CD4-positive, alpha-beta memory T cell (primary cell): ENCODE measurements at regions not wholly inside any gene's neighbourhood (a gene's known extent, or its start where the extent isn't known, plus 50 kb on each side); places are given as distances from the start of the nearest gene placed in this dataset.

Source experiments
- CTCF ChIA-PET: fragments of 350-600 bp; sonication (Branson Sonifier 250); formaldehyde crosslinking; loops from one replicate; lab custom pipeline; 2021; ENCODE audit warnings: inconsistent platforms; ENCODE audit not compliant: partially characterized antibody; lab: Charles Lee
- POLR2A ChIA-PET: fragments of 350-600 bp; sonication (Branson Sonifier 250); formaldehyde crosslinking; loops from one replicate; lab custom pipeline; 2021; ENCODE audit not compliant: partially characterized antibody; lab: Charles Lee
- DNase-seq, 5 donors: peaks; one replicate each; pipeline versions ENCODE4 v3.0.0 to v3.0.0-alpha.2; 2020 to 2022; ENCODE audit warnings: mixed read lengths in 1 of 5
- H3K27ac ChIP-seq: one replicate; pipeline ENCODE4 v1.7.0; 2013; ENCODE audit warnings: low read depth, low read length
- H3K27me3 ChIP-seq: 2 replicates; pipeline ENCODE4 v1.7.0; 2013; ENCODE audit warnings: mild to moderate bottlenecking, low read length, moderate library complexity; ENCODE audit not compliant: insufficient read depth
- H3K36me3 ChIP-seq: 2 replicates; pipeline ENCODE4 v1.7.0; 2013; ENCODE audit warnings: mild to moderate bottlenecking, low read length, moderate library complexity; ENCODE audit not compliant: insufficient read depth
- H3K4me1 ChIP-seq: 2 replicates; pipeline ENCODE4 v1.7.0; 2013; ENCODE audit warnings: mild to moderate bottlenecking, low read length, moderate library complexity; ENCODE audit not compliant: insufficient read depth
- H3K4me3 ChIP-seq, 2 donors: one replicate each; pipeline ENCODE4 v1.7.0; 2013; ENCODE audit warnings: low read length in 2 of 2, mild to moderate bottlenecking in 1 of 2
- H3K9me3 ChIP-seq, 2 donors: one replicate each; pipeline ENCODE4 v1.7.0; 2013; ENCODE audit warnings: low read length in 2 of 2, control low read depth in 1 of 2; ENCODE audit not compliant: control insufficient read depth in 1 of 2
- H3K27ac Mint-ChIP-seq, 7 donors: one replicate each; pipeline ENCODE4 v1.8.0; 2020 to 2021; ENCODE audit warnings: mixed read lengths in 7 of 7, mild to moderate bottlenecking in 6 of 7, inconsistent platforms in 3 of 7, moderate library complexity in 3 of 7
- H3K27me3 Mint-ChIP-seq, 2 donors: one replicate each; pipeline ENCODE4 v1.8.0; 2020 to 2021; ENCODE audit warnings: mixed read lengths in 2 of 2
- H3K36me3 Mint-ChIP-seq, 2 donors: one replicate each; pipeline ENCODE4 v1.8.0; 2020 to 2021; ENCODE audit warnings: mixed read lengths in 2 of 2, inconsistent platforms in 1 of 2, mild to moderate bottlenecking in 1 of 2
- H3K4me1 Mint-ChIP-seq, 4 donors: one replicate each; pipeline ENCODE4 v1.8.0; 2020 to 2021; ENCODE audit warnings: mixed read lengths in 4 of 4, mild to moderate bottlenecking in 1 of 4
- H3K4me3 Mint-ChIP-seq, 8 donors: one replicate each; pipeline ENCODE4 v1.8.0; 2020 to 2021; ENCODE audit warnings: mixed read lengths in 8 of 8, mild to moderate bottlenecking in 7 of 8, moderate library complexity in 6 of 8, inconsistent platforms in 3 of 8
- H3K9me3 Mint-ChIP-seq, 8 donors: one replicate each; pipeline ENCODE4 v1.8.0; 2020 to 2021; ENCODE audit warnings: mixed read lengths in 8 of 8, mild to moderate bottlenecking in 5 of 8, inconsistent platforms in 3 of 8, moderate library complexity in 1 of 8
- intact Hi-C: fragments of 100-400 bp; cut with micrococcal nuclease; formaldehyde crosslinking; loops from one replicate; pipeline ENCODE4 v1.15.1; 2023

GRCh38 chr6:156699935-156700334 lies 77.2 kb upstream of the ARID1B start:
- peaks cover 12 to 19% of the 10 kb centered on the region in 2 donors for H3K27me3 Mint-ChIP-seq
- no peak overlapping the region for H3K27ac Mint-ChIP-seq
- ChIA-PET POLR2A (no interaction called here), CTCF (interaction anchor here (1.1 kb wide), 1 partner anchor 80 kb away, joined by 3 read pairs; no protein-coding TSS in a partner anchor)
- no peaks in the 10 kb centered on the region for H3K9me3 Mint-ChIP-seq
- H3K27ac ChIP-seq = no peak overlapping the region
- no peak overlapping the region for H3K4me3 ChIP-seq
- no peaks in the 10 kb centered on the region for H3K36me3 Mint-ChIP-seq
- H3K4me1 ChIP-seq = no peaks in the 10 kb centered on the region
- no peak for DNase-seq
- H3K36me3 ChIP-seq = no peaks in the 10 kb centered on the region
- peaks cover 0 to 3% (median 0%) of the 10 kb centered on the region in 4 donors for H3K4me1 Mint-ChIP-seq
- no peaks in the 10 kb centered on the region for H3K27me3 ChIP-seq
- H3K9me3 ChIP-seq = no peaks in the 10 kb centered on the region
- H3K4me3 Mint-ChIP-seq = no peak overlapping the region
- intact Hi-C loops = no loop called here

- DNase-seq = no peak
- no peaks in the 10 kb centered on the region for H3K9me3 Mint-ChIP-seq
- intact Hi-C loops = no loop called here
- H3K4me3 ChIP-seq = no peak overlapping the region
- peaks cover 13 to 22% of the 10 kb centered on the region in 2 donors for H3K27me3 Mint-ChIP-seq
- no peaks in the 10 kb centered on the region for H3K27me3 ChIP-seq
- no peak overlapping the region for H3K27ac ChIP-seq
- H3K4me1 ChIP-seq = no peaks in the 10 kb centered on the region
- no peaks in the 10 kb centered on the region for H3K9me3 ChIP-seq
- no peak overlapping the region for H3K4me3 Mint-ChIP-seq
- no peaks in the 10 kb centered on the region for H3K36me3 Mint-ChIP-seq
- H3K4me1 Mint-ChIP-seq = peaks cover 0 to 3% (median 0%) of the 10 kb centered on the region in 4 donors
- no peaks in the 10 kb centered on the region for H3K36me3 ChIP-seq
- ChIA-PET CTCF (no interaction called here), POLR2A (no interaction called here)
- H3K27ac Mint-ChIP-seq = no peak overlapping the region
Observed at GRCh38 chr6:156699017-156699421, 78.2 kb upstream of the ARID1B start.

DNA sequence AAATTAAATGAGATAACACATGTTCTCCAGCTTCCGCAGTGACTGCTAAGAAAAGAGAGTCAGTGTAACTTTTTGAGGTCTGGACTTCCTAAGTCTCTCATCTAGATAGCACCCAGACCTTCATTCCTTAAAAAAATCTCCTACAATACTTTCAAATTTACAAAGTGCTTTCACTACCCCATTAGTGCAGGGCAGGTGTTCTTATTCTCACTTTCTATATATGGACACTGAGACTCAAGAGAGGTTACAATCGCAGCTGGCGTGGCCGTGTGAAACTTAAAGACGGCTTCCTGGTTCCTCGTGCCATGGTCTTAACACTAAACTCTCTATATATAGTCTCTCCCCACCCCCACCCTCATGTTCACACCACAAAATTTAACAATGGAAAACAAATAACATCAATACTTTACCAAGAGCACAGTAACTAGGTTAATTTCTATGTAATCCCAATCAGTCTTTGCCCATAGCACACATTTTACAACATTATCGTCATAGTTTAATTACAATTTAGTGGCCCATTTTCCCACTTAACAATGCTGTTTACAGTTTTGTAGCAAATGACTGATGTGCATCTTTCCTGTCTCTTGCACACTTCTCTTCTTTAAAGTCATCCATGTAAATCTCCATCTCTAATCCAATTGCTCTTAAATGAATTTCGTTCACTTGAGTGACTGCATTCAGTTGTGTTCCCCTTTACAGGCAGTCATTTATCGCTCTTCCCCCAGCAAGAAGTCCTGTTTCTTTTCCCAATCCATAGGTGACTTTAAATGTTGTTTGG lies 78.8 kb upstream of the ARID1B start:
- H3K4me1 ChIP-seq = no peaks in the 10 kb centered on the region

DNA sequence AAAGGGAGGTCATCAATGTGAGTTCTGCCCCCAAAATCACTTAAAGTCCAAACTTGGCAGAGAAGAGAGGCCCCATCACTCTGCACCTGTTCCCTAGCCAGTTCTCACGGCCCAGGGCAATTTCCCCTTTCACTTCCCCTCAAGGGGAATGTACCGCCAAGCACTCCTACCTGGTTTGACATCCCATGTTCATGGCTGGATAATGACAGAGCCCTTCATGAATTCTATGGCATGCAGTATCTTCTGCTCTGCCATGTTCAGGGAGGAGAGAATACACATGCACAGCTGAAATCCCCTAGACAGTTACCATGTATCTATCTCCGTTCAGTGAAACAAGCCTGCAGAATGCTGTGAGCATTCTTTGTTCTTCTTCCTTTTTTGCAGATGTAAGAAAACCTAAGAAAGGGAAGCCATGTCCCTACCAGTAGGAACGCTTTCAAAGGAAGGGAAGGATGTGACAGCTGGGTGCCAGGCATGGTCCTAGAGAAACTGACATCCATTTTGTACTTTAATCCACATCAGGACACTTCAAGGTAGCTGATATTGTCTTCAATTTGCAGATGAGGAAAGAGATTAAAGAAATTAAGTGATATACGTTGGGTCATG lies 79.8 kb upstream of the ARID1B start:
- POLR2A ChIA-PET = no interaction called here
- intact Hi-C loops = no loop called here
- Mint-ChIP-seq H3K27me3 (peaks cover 13 to 21% of the 10 kb centered on the region in 2 donors), H3K4me1 (peaks cover 0 to 3% (median 0%) of the 10 kb centered on the region in 4 donors), H3K36me3 (no peaks in the 10 kb centered on the region), H3K9me3 (no peaks in the 10 kb centered on the region), H3K4me3 (no peak overlapping the region), H3K27ac (no peak overlapping the region)
- no peaks in the 10 kb centered on the region for H3K4me1 ChIP-seq
- DNase-seq = no peak
- CTCF ChIA-PET = interaction anchor here (0.9 to 1.1 kb wide), 2 partner anchors 16 to 34 kb away, joined by 3 read pairs; no protein-coding TSS in a partner anchor
- H3K27ac ChIP-seq = no peak overlapping the region
- no peak overlapping the region for H3K4me3 ChIP-seq
- H3K9me3 ChIP-seq = no peaks in the 10 kb centered on the region
- no peaks in the 10 kb centered on the region for H3K27me3 ChIP-seq
- no peaks in the 10 kb centered on the region for H3K36me3 ChIP-seq

More for the DNA sequence above, 78.8 kb upstream of the ARID1B start:
- CTCF ChIA-PET = interaction anchor here (0.9 to 1.1 kb wide), 2 partner anchors 14 to 35 kb away, joined by 3 read pairs; no protein-coding TSS in a partner anchor
- no peaks in the 10 kb centered on the region for H3K36me3 Mint-ChIP-seq
- POLR2A ChIA-PET = no interaction called here
- no peaks in the 10 kb centered on the region for H3K9me3 Mint-ChIP-seq
- H3K27me3 Mint-ChIP-seq = peaks cover 13 to 22% of the 10 kb centered on the region in 2 donors
- peaks cover 0 to 3% (median 0%) of the 10 kb centered on the region in 4 donors for H3K4me1 Mint-ChIP-seq
- Histone ChIP-seq H3K27me3 (no peaks in the 10 kb centered on the region), H3K36me3 (no peaks in the 10 kb centered on the region), H3K9me3 (no peaks in the 10 kb centered on the region), H3K4me3 (no peak overlapping the region), H3K27ac (no peak overlapping the region)
- no peak for DNase-seq
- intact Hi-C loops = no loop called here
- H3K4me3 Mint-ChIP-seq = no peak overlapping the region
- H3K27ac Mint-ChIP-seq = no peak overlapping the region

DNA sequence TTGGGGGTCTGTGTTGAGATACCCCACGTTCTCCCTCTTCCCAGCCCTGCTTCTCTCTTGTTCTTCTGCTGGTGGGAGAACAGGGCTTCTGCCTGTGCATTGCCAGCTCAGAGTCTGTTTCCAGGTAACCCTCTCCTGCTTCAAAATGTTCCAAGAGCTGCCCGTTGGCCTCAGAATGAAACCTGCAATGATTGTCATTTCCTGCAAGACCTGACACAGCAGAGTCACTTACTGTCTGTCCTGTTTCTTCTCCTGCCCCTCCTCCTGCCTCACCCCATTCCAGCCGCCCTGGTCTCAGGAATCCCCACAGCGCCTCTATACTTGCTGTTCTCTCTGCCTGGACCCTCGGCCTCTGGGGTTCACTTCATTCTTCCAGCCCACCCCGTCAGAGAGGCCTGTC lies 81.4 kb upstream of the ARID1B start:
- Mint-ChIP-seq H3K4me1 (peaks cover 0 to 3% (median 0%) of the 10 kb centered on the region in 4 donors), H3K27me3 (peaks cover 13 to 19% of the 10 kb centered on the region in 2 donors), H3K9me3 (no peaks in the 10 kb centered on the region), H3K27ac (no peak overlapping the region), H3K36me3 (no peaks in the 10 kb centered on the region), H3K4me3 (no peak overlapping the region)
- ChIA-PET CTCF (no interaction called here), POLR2A (no interaction called here)
- H3K4me1 ChIP-seq = no peaks in the 10 kb centered on the region
- no peak overlapping the region for H3K4me3 ChIP-seq
- no peak for DNase-seq
- intact Hi-C loops = no loop called here
- H3K27ac ChIP-seq = no peak overlapping the region
- no peaks in the 10 kb centered on the region for H3K9me3 ChIP-seq
- no peaks in the 10 kb centered on the region for H3K36me3 ChIP-seq
- no peaks in the 10 kb centered on the region for H3K27me3 ChIP-seq

DNA sequence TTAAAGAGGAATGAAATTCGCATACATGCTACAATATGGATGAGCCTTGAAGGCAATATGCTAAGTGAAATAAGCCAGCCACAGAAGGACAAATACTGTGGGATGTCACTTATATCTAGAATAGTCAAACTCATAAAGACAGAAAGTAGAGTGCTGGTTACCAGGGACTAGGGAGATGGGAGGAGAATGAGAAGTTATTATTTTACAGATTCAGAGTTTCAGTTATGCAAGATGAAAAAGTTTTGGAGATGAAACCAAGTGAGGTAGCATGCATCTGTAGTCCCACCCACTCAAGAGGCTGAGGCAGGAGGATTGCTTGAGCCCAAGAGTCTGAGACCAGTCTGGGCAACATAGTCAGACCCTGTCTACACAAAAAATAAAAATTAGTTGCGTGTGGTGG lies 82.5 kb upstream of the ARID1B start:
- no peak overlapping the region for H3K27ac ChIP-seq

DNA sequence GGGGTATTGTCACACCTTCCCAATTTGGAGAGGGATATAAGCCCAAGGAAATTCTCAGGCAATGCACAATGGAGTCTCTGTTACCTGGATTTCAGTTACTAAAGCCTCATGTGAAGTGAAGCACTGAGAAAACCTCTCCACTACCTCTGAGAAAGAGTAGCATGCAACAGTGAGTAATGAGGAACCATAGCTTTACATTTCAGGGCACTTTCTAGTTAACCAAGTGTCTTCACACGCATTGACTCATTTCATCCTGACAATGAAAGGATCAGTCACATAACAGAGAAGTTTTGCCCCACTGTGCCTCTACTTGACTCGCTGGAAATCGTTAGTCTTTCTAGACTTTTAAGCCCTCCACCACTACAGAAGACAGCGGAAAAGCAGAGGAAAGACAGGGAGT lies 86.2 kb upstream of the ARID1B start:
- H3K9me3 Mint-ChIP-seq = no peaks in the 10 kb centered on the region
- H3K4me1 ChIP-seq = peaks cover 10% of the 10 kb centered on the region
- no peak for DNase-seq
- peaks cover 4 to 7% of the 10 kb centered on the region in 2 donors for H3K27me3 Mint-ChIP-seq
- ChIA-PET POLR2A (no interaction called here), CTCF (no interaction called here)
- H3K36me3 ChIP-seq = no peaks in the 10 kb centered on the region
- no peak overlapping the region for H3K4me3 Mint-ChIP-seq
- H3K4me3 ChIP-seq = no peak overlapping the region
- H3K27ac ChIP-seq = no peak overlapping the region
- intact Hi-C loops = no loop called here
- H3K27me3 ChIP-seq = no peaks in the 10 kb centered on the region
- peaks cover 0 to 8% of the 10 kb centered on the region in 2 donors for H3K36me3 Mint-ChIP-seq
- H3K4me1 Mint-ChIP-seq = peaks cover 7 to 17% (median 12%) of the 10 kb centered on the region in 4 donors
- H3K27ac Mint-ChIP-seq = no peak overlapping the region
- H3K9me3 ChIP-seq = no peaks in the 10 kb centered on the region

More for the DNA sequence above, 82.5 kb upstream of the ARID1B start:
- no peak overlapping the region for H3K4me3 ChIP-seq
- no peaks in the 10 kb centered on the region for H3K9me3 Mint-ChIP-seq
- DNase-seq = no peak
- CTCF ChIA-PET = no interaction called here
- peaks cover 0 to 3% (median 0%) of the 10 kb centered on the region in 4 donors for H3K4me1 Mint-ChIP-seq
- H3K27me3 Mint-ChIP-seq = peaks cover 13 to 19% of the 10 kb centered on the region in 2 donors
- no peak overlapping the region for H3K4me3 Mint-ChIP-seq
- H3K27ac Mint-ChIP-seq = no peak overlapping the region
- H3K36me3 ChIP-seq = no peaks in the 10 kb centered on the region
- no peaks in the 10 kb centered on the region for H3K36me3 Mint-ChIP-seq
- H3K27me3 ChIP-seq = no peaks in the 10 kb centered on the region
- no peaks in the 10 kb centered on the region for H3K4me1 ChIP-seq
- intact Hi-C loops = no loop called here
- H3K9me3 ChIP-seq = no peaks in the 10 kb centered on the region
- POLR2A ChIA-PET = no interaction called here
